ENCODE measurements at regions not wholly inside any gene's neighbourhood (a gene's known extent, or its start where the extent isn't known, plus 50 kb on each side); places are given as distances from the start of the nearest gene placed in this dataset.

DNA sequence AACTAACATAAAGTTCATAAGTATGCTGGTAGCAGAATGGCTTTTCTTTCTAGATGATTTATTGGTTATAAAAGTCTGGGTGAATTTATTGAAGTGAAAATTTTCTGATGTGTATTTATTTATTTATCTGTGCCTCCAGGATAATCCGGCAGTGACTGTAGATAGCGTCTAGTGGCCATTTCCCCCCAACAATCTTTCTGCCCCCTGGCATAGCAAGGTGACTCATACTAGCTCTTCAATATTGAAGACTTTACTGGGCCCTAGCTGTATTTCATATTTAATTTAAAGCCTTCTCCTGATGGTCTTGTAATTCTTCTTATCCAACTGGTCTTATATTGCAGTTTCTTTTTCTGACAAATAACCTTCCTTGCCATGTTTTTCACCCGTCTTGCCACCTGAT lies 154.1 kb upstream of the SGK1 start:
- H3K4me1 ChIP-seq (replicated peaks in 1 of 4; ENCODE audit: control insufficient read depth in 3 of 4, insufficient read depth in 4 of 4, low read length in 3 of 4), result no peaks in the 10 kb centered on the region
- no peak overlapping the region for H3K4me3 ChIP-seq (ENCODE audit: extremely low read depth in 1 of 4, insufficient read depth in 2 of 4, low read depth in 3 of 4, low read length in 4 of 4)
- no peak overlapping the region for H2BK20ac ChIP-seq (ENCODE audit: low read length)
- H3K14ac ChIP-seq (ENCODE audit: insufficient read length), result no peak overlapping the region
- H3K23me2 ChIP-seq (ENCODE audit: low read depth, low read length), result no peaks in the 10 kb centered on the region; the same call in 1 of the 2 replicates
- no peak overlapping the region for H3K9ac ChIP-seq (replicated peaks in 1 of 4; ENCODE audit: extremely low read depth in 1 of 4, low read depth in 3 of 4, low read length in 3 of 4)
- ChIA-PET CTCF (ENCODE audit: partially characterized antibody) (interaction anchor here (1.0 kb wide), 1 partner anchor 548 kb away, joined by 4 read pairs; no protein-coding TSS in a partner anchor), POLR2A (ENCODE audit: partially characterized antibody) (no interaction called here)
- no peak overlapping the region for H4K8ac ChIP-seq (ENCODE audit: extremely low read depth, insufficient read depth, low read length)
- H3K36me3 ChIP-seq (ENCODE audit: control insufficient read depth in 2 of 4, insufficient read depth in 4 of 4, low read length in 3 of 4), result no peaks in the 10 kb centered on the region
- H2BK12ac ChIP-seq (ENCODE audit: low read depth, low read length), result no peak overlapping the region
- no peak for DNase-seq (ENCODE audit: low read depth in 1 of 2, low spot score in 2 of 2)
- no peak overlapping the region for H4K5ac ChIP-seq (ENCODE audit: insufficient read length, low read depth, low read length)
- no peak overlapping the region for H2BK15ac ChIP-seq (ENCODE audit: low read length)
- no peak overlapping the region for H2AK5ac ChIP-seq (ENCODE audit: low read depth, low read length)
- no peak overlapping the region for H3K27ac ChIP-seq (ENCODE audit: low read depth, low read length)
- no peaks in the 10 kb centered on the region for H3K79me2 ChIP-seq (ENCODE audit: control insufficient read depth in 1 of 2, insufficient read depth in 2 of 2, low read length in 2 of 2)
- H4K91ac ChIP-seq (replicated peaks; ENCODE audit: insufficient read length, low read length), result no peak overlapping the region
- no peaks in the 10 kb centered on the region for H4K20me1 ChIP-seq (replicated peaks in 1 of 2; ENCODE audit: control insufficient read depth in 1 of 2, insufficient read depth in 2 of 2, low read length in 2 of 2)
- H3K18ac ChIP-seq (ENCODE audit: extremely low read depth, low read length), result no peak overlapping the region
- 90% methylated on average over 3 of the region's 3 CpGs; no CpG with 5 or more reads in 1 of the 2 experiments for WGBS, 2 experiments (ENCODE audit: extremely low coverage in 1 of 2, insufficient coverage in 1 of 2, insufficient read length in 1 of 2, insufficient replicate concordance in 2 of 2, low coverage in 1 of 2, low lambda C conversion rate in 2 of 2, missing lambda C conversion rate in 1 of 2)
- no peak overlapping the region for H3K4me2 ChIP-seq (ENCODE audit: insufficient read depth in 1 of 2, low read depth in 2 of 2, low read length in 2 of 2)
- no peak overlapping the region for H3K56ac ChIP-seq (replicated peaks; ENCODE audit: insufficient read length, low read depth, low read length)
- no peak overlapping the region for H2AFZ ChIP-seq (ENCODE audit: low read length)
- H3K79me1 ChIP-seq (ENCODE audit: low read depth, low read length), result no peaks in the 10 kb centered on the region
- no peak for TF ChIP-seq SP4 (IDR thresholded peaks at IDR 0.05; ENCODE audit: low read length)
- TF ChIP-seq, protein P1, sequence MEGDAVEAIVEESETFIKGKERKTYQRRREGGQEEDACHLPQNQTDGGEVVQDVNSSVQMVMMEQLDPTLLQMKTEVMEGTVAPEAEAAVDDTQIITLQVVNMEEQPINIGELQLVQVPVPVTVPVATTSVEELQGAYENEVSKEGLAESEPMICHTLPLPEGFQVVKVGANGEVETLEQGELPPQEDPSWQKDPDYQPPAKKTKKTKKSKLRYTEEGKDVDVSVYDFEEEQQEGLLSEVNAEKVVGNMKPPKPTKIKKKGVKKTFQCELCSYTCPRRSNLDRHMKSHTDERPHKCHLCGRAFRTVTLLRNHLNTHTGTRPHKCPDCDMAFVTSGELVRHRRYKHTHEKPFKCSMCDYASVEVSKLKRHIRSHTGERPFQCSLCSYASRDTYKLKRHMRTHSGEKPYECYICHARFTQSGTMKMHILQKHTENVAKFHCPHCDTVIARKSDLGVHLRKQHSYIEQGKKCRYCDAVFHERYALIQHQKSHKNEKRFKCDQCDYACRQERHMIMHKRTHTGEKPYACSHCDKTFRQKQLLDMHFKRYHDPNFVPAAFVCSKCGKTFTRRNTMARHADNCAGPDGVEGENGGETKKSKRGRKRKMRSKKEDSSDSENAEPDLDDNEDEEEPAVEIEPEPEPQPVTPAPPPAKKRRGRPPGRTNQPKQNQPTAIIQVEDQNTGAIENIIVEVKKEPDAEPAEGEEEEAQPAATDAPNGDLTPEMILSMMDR (IDR thresholded peaks at IDR 0.05; ENCODE audit: control extremely low read depth in 1 of 3, insufficient read depth in 1 of 3, low read depth in 1 of 3, low read length in 3 of 3), result no peak
- TF ChIP-seq, protein P2, sequence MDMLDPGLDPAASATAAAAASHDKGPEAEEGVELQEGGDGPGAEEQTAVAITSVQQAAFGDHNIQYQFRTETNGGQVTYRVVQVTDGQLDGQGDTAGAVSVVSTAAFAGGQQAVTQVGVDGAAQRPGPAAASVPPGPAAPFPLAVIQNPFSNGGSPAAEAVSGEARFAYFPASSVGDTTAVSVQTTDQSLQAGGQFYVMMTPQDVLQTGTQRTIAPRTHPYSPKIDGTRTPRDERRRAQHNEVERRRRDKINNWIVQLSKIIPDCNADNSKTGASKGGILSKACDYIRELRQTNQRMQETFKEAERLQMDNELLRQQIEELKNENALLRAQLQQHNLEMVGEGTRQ (IDR thresholded peaks at IDR 0.05; ENCODE audit: low read length), result no peak
- no peak for TF ChIP-seq ZNF274 (IDR thresholded peaks at IDR 0.05; ENCODE audit: borderline replicate concordance, extremely low read depth, low read length)
- H2BK120ac ChIP-seq (replicated peaks; ENCODE audit: low read depth, low read length), result no peak overlapping the region
- peaks cover 0 to 1% (median 0%) of the 10 kb centered on the region in 4 experiments; a peak in 1 of 7 replicates for H3K27me3 ChIP-seq (replicated peaks in 1 of 4; ENCODE audit: control insufficient read depth in 3 of 4, extremely low read depth in 1 of 4, insufficient read depth in 3 of 4, low read length in 3 of 4)
- H3K4ac ChIP-seq (replicated peaks; ENCODE audit: insufficient read length, low read depth, low read length), result no peak overlapping the region
- no peak overlapping the region for H3K23ac ChIP-seq (ENCODE audit: insufficient read length)
- FAIRE-seq, result no peak
- no peaks in the 10 kb centered on the region for H3K9me3 ChIP-seq (ENCODE audit: insufficient read depth in 2 of 2, low read depth in 1 of 2, low read length in 1 of 2)
- no peak overlapping the region for H2BK5ac ChIP-seq (ENCODE audit: low read depth, low read length)
